WI38 (cell line): ENCODE measurements at regions not wholly inside any gene's neighbourhood (a gene's known extent, or its start where the extent isn't known, plus 50 kb on each side); places are given as distances from the start of the nearest gene placed in this dataset.
"Not testable (repeated sequence)": the region's sequence is repeated elsewhere in the genome, so short reads cannot be mapped to it uniquely, and the experiment has no call there.

Experiments used
- H3K4me3 ChIP-seq: 2 replicates; pipeline ENCODE4 v1.5.1; 2011; ENCODE audit warnings: low read depth, mild to moderate bottlenecking, control low read depth, low read length
- TF ChIP-seq, protein P1 (sequence below): IDR thresholded peaks from 2 replicates; pipeline ENCODE4 v1.5.1; 2012; ENCODE audit warnings: low read depth, mild to moderate bottlenecking, control low read depth, low read length

GRCh38 chr4:128676095-128676494, 133.4 kb upstream of the JADE1 start:
- no peak overlapping the region for H3K4me3 ChIP-seq
- TF ChIP-seq, protein P1, sequence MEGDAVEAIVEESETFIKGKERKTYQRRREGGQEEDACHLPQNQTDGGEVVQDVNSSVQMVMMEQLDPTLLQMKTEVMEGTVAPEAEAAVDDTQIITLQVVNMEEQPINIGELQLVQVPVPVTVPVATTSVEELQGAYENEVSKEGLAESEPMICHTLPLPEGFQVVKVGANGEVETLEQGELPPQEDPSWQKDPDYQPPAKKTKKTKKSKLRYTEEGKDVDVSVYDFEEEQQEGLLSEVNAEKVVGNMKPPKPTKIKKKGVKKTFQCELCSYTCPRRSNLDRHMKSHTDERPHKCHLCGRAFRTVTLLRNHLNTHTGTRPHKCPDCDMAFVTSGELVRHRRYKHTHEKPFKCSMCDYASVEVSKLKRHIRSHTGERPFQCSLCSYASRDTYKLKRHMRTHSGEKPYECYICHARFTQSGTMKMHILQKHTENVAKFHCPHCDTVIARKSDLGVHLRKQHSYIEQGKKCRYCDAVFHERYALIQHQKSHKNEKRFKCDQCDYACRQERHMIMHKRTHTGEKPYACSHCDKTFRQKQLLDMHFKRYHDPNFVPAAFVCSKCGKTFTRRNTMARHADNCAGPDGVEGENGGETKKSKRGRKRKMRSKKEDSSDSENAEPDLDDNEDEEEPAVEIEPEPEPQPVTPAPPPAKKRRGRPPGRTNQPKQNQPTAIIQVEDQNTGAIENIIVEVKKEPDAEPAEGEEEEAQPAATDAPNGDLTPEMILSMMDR: no peak

- TF ChIP-seq, protein P1: no peak
- no peak overlapping the region for H3K4me3 ChIP-seq
Observed at GRCh38 chr4:128675083-128675482, 134.4 kb upstream of the JADE1 start.

DNA sequence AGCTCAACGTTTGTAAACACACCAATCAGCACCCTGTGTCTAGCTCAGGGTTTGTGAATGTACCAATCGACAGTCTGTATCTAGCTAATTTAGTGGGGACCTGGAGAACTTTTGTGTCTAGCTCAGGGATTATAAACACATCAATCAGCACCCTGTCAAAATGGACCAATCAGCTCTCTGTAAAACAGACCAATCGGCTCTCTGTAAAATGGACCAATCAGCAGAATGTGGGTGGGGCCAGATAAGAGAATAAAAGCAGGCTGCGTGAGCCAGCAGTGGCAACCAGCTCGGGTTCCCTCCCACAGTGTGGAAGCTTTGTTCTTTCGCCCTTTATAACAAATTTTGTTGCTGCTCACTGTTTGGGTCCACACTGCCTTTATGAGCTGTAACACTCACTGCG, 136.3 kb upstream of the JADE1 start:
- H3K4me3 ChIP-seq: not testable (repeated sequence)

DNA sequence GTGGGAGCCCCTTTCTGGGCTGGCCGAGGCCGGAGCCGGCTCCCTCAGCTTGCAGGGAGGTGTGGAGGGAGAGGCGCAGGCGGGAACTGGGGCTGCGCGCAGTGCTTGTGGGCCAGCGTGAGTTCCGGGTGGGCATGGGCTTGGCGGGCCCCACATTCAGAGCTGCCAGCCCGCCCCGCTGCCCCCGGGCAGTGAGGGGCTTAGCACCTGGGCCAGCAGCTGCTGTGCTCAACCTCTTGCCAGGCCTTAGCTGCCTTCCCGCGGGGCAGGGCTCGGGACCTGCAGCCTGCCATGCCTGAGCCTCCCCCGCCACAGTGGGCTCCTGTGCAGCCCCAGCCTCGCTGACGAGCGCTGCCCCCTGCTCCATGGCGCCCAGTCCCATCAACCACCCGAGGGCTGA, 136.9 kb upstream of the JADE1 start:
- not testable (repeated sequence) for H3K4me3 ChIP-seq

DNA sequence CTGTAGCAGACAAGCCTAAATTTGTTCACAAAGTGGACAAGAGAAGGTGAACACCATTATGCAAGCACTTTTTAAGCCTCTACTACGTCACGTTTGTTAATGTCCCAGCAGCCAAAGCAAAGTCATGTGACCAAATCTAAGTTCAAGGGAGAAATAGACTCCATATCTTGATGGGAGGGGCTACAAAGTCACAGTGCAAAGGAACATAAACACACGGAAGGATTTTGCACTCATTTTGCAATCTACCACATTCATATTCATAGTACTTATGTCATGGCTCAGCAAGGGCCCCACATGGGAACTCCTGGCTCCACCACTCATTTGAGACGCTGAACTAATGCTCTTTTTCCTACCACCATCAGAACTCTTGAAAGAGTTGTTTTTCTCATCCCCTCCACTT, 139.0 kb upstream of the JADE1 start:
- TF ChIP-seq, protein P1: no peak
- H3K4me3 ChIP-seq: no peak overlapping the region

GRCh38 chr4:128668566-128668965, 140.9 kb upstream of the JADE1 start:
- TF ChIP-seq, protein P1: no peak

DNA sequence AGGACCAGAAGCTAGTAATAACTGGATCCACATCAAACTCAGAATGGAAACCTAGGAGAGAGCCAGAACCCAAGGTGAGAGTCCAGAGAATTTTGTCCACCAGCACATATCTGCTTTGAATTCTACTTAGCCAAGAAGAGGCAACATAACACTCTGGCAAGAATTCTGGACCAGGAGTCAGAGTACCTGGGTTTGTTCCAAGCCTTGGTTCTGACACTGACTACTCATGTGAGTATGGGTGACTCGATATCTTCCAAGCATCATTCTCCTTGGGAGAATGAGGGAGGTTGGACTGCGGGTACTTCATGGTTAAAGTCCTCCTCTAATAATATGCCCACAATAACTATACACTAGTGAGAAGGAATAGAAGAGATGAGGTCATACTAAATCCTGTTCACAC, 144.0 kb upstream of the JADE1 start:
- TF ChIP-seq, protein P1: no peak

More at GRCh38 chr4:128668566-128668965, 140.9 kb upstream of the JADE1 start:
- H3K4me3 ChIP-seq: no peak overlapping the region

DNA sequence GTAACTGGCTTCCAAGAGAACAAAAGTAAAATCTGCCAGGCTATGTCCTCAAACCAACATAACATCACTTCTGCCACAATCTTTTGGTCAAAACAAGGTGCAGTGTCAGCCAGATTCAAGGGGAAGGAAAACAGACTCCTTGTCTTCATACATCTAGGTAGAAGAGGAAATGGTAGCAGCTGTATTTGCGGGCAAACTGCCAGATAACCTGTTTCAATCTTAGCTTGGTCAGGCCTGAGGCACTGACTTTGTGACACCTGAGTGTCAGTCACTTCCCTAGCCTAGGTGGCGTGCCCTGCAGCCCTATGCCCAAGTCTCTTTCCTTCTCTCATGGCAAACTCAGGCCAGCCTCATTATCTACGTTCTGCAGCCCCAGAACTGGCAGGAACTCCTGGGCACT, 146.2 kb upstream of the JADE1 start:
- TF ChIP-seq, protein P1: no peak
- no peak overlapping the region for H3K4me3 ChIP-seq

More for the DNA sequence above, 144.0 kb upstream of the JADE1 start:
- no peak overlapping the region for H3K4me3 ChIP-seq
